IPS-18c (cell line): ENCODE measurements at regions not wholly inside any gene's neighbourhood (a gene's known extent, or its start where the extent isn't known, plus 50 kb on each side); places are given as distances from the start of the nearest gene placed in this dataset.

ENCODE experiments used
- H3K4me3 ChIP-seq: 2 replicates; pipeline ENCODE4 v1.7.0; 2013; ENCODE audit warnings: low read depth, mild to moderate bottlenecking, low read length, moderate library complexity; ENCODE audit not compliant: insufficient read depth
- H3K9me3 ChIP-seq: one replicate; pipeline ENCODE4 v1.6.1; 2013; ENCODE audit warnings: mild to moderate bottlenecking, low read length, moderate library complexity; ENCODE audit not compliant: control insufficient read depth, insufficient read depth

- Histone ChIP-seq H3K9me3 (no peaks in the 10 kb centered on the region), H3K4me3 (no peak overlapping the region)
These were observed 111.5 kb downstream of the PTPRS start for GRCh38 chr19:5228932-5229777.

- H3K4me3 ChIP-seq, result no peak overlapping the region
- no peaks in the 10 kb centered on the region for H3K9me3 ChIP-seq
These were observed 112.1 kb downstream of the PTPRS start for GRCh38 chr19:5228490-5228889.

- H3K9me3 ChIP-seq, result no peaks in the 10 kb centered on the region
- no peak overlapping the region for H3K4me3 ChIP-seq
These were observed 114.9 kb downstream of the PTPRS start for GRCh38 chr19:5225486-5226345.

GRCh38 chr19:5224480-5224879, 116.1 kb downstream of the PTPRS start:
- H3K4me3 ChIP-seq, result no peak overlapping the region

GRCh38 chr19:5222821-5223321, 117.7 kb downstream of the PTPRS start:
- no peaks in the 10 kb centered on the region for H3K9me3 ChIP-seq
- H3K4me3 ChIP-seq, result no peak overlapping the region

More at GRCh38 chr19:5224480-5224879, 116.1 kb downstream of the PTPRS start:
- no peaks in the 10 kb centered on the region for H3K9me3 ChIP-seq

GRCh38 chr19:5222178-5222577, 118.4 kb downstream of the PTPRS start:
- Histone ChIP-seq H3K9me3 (no peaks in the 10 kb centered on the region), H3K4me3 (no peak overlapping the region)

- H3K4me3 ChIP-seq, result no peak overlapping the region
- H3K9me3 ChIP-seq, result no peaks in the 10 kb centered on the region
These were observed 119.7 kb downstream of the PTPRS start for GRCh38 chr19:5220866-5221265.

GRCh38 chr19:5220361-5220760, 120.3 kb downstream of the PTPRS start:
- H3K4me3 ChIP-seq, result no peak overlapping the region
- H3K9me3 ChIP-seq, result no peaks in the 10 kb centered on the region

GRCh38 chr19:5219551-5220304, 120.9 kb downstream of the PTPRS start:
- Histone ChIP-seq H3K9me3 (no peaks in the 10 kb centered on the region), H3K4me3 (no peak overlapping the region)

- no peaks in the 10 kb centered on the region for H3K9me3 ChIP-seq
- H3K4me3 ChIP-seq, result no peak overlapping the region
These were observed 121.6 kb downstream of the PTPRS start for GRCh38 chr19:5218963-5219530.

- Histone ChIP-seq H3K9me3 (no peaks in the 10 kb centered on the region), H3K4me3 (no peak overlapping the region)
These were observed 122.3 kb downstream of the PTPRS start for GRCh38 chr19:5218255-5218855.

GRCh38 chr19:5217171-5217570, 123.4 kb downstream of the PTPRS start:
- Histone ChIP-seq H3K9me3 (no peaks in the 10 kb centered on the region), H3K4me3 (no peak overlapping the region)

GRCh38 chr19:5216141-5216847, 124.3 kb downstream of the PTPRS start:
- Histone ChIP-seq H3K4me3 (no peak overlapping the region), H3K9me3 (no peaks in the 10 kb centered on the region)

GRCh38 chr19:5215431-5215830, 125.2 kb downstream of the PTPRS start:
- H3K4me3 ChIP-seq, result no peak overlapping the region
- no peaks in the 10 kb centered on the region for H3K9me3 ChIP-seq

- Histone ChIP-seq H3K4me3 (no peak overlapping the region), H3K9me3 (no peaks in the 10 kb centered on the region)
These were observed 125.7 kb downstream of the PTPRS start for GRCh38 chr19:5214902-5215301.

GRCh38 chr19:5214371-5214770, 126.2 kb downstream of the PTPRS start:
- H3K9me3 ChIP-seq, result no peaks in the 10 kb centered on the region
- no peak overlapping the region for H3K4me3 ChIP-seq
